GM10266 (cell line): ENCODE measurements at regions not wholly inside any gene's neighbourhood (a gene's known extent, or its start where the extent isn't known, plus 50 kb on each side); places are given as distances from the start of the nearest gene placed in this dataset.

Experiments used
- DNase-seq: peaks from one replicate; pipeline ENCODE4 v3.0.0; 2012; ENCODE audit errors: extremely low spot score
- CTCF ChIP-seq: IDR thresholded peaks from 2 replicates; pipeline ENCODE4 v1.5.1; 2012; ENCODE audit warnings: mild to moderate bottlenecking, low read depth; ENCODE audit not compliant: control insufficient read depth, insufficient read depth; ENCODE audit errors: missing control alignments

- DNase-seq: no peak
- TF ChIP-seq CTCF: no peak
Observed at GRCh38 chr18:39935598-39935997, 2019.4 kb upstream of the PIK3C3 start.

GRCh38 chr18:39918847-39919246 is 2036.2 kb upstream of the PIK3C3 start:
- no peak for DNase-seq
- TF ChIP-seq CTCF: no peak

GRCh38 chr18:39913672-39914366 is 2041.2 kb upstream of the PIK3C3 start:
- no peak for TF ChIP-seq CTCF
- DNase-seq: no peak

- no peak for DNase-seq
- no peak for TF ChIP-seq CTCF
Observed at GRCh38 chr18:39911716-39912115, 2043.3 kb upstream of the PIK3C3 start.

GRCh38 chr18:39909706-39910105 is 2045.3 kb upstream of the PIK3C3 start:
- no peak for DNase-seq
- no peak for TF ChIP-seq CTCF

GRCh38 chr18:39886136-39886535 is 2068.9 kb upstream of the PIK3C3 start:
- TF ChIP-seq CTCF: no peak

GRCh38 chr18:39872651-39873050 is 2082.4 kb upstream of the PIK3C3 start:
- TF ChIP-seq CTCF: no peak
- DNase-seq: no peak

More at GRCh38 chr18:39886136-39886535, 2068.9 kb upstream of the PIK3C3 start:
- no peak for DNase-seq
